ENCODE measurements at regions not wholly inside any gene's neighbourhood (a gene's known extent, or its start where the extent isn't known, plus 50 kb on each side); places are given as distances from the start of the nearest gene placed in this dataset.
"Not testable (repeated sequence)": the region's sequence is repeated elsewhere in the genome, so short reads cannot be mapped to it uniquely, and the experiment has no call there.

GRCh38 chr11:22920939-22921565, 60.8 kb upstream of the CCDC179 start:
- peak; percentile 6 for DNase-seq

GRCh38 chr11:22922672-22923071, 62.4 kb upstream of the CCDC179 start:
- DNase-seq, result no peak

GRCh38 chr11:22923561-22923960, 63.3 kb upstream of the CCDC179 start:
- DNase-seq, result no peak

GRCh38 chr11:22926341-22926740, 66.1 kb upstream of the CCDC179 start:
- DNase-seq, result no peak

GRCh38 chr11:22927793-22928192, 67.5 kb upstream of the CCDC179 start:
- no peak for DNase-seq

GRCh38 chr11:22928207-22928917, 68.1 kb upstream of the CCDC179 start:
- DNase-seq, result no peak

GRCh38 chr11:22930816-22931594, 70.7 kb upstream of the CCDC179 start:
- no peak for DNase-seq

GRCh38 chr11:22938691-22939090, 78.4 kb upstream of the CCDC179 start:
- DNase-seq, result no peak

GRCh38 chr11:22941544-22941943, 81.3 kb upstream of the CCDC179 start:
- not testable (repeated sequence) for DNase-seq

GRCh38 chr11:22957786-22958185, 97.5 kb upstream of the CCDC179 start:
- no peak for DNase-seq

- no peak for DNase-seq
Observed at GRCh38 chr11:22974251-22974650, 114.0 kb upstream of the CCDC179 start.

GRCh38 chr11:22976146-22976545, 115.9 kb upstream of the CCDC179 start:
- DNase-seq, result no peak

- DNase-seq, result no peak
Observed at GRCh38 chr11:22982903-22983302, 122.6 kb upstream of the CCDC179 start.

- DNase-seq, result no peak
Observed at GRCh38 chr11:22984045-22984444, 123.8 kb upstream of the CCDC179 start.

GRCh38 chr11:22989371-22989770, 129.1 kb upstream of the CCDC179 start:
- no peak for DNase-seq

GRCh38 chr11:22991196-22991595, 130.9 kb upstream of the CCDC179 start:
- DNase-seq, result no peak

- DNase-seq, result no peak
Observed at GRCh38 chr11:23006730-23007129, 146.5 kb upstream of the CCDC179 start.

- no peak for DNase-seq
Observed at GRCh38 chr11:23010790-23011335, 150.6 kb upstream of the CCDC179 start.

- DNase-seq, result no peak
Observed at GRCh38 chr11:23012930-23013329, 152.7 kb upstream of the CCDC179 start.

GRCh38 chr11:23013509-23013908, 153.2 kb upstream of the CCDC179 start:
- DNase-seq, result no peak

GRCh38 chr11:23021287-23021863, 161.1 kb upstream of the CCDC179 start:
- DNase-seq, result no peak

GRCh38 chr11:23022854-23023253, 162.6 kb upstream of the CCDC179 start:
- DNase-seq, result no peak

GRCh38 chr11:23023319-23023718, 163.0 kb upstream of the CCDC179 start:
- no peak for DNase-seq

Data from CD4-positive, alpha-beta T cell treated with Interleukin-12 subunit alpha and Interleukin-12 subunit beta, for 1 hour (primary cell).